Trophoblast cell (in vitro differentiated cells and primary cell): ENCODE measurements at regions not wholly inside any gene's neighbourhood (a gene's known extent, or its start where the extent isn't known, plus 50 kb on each side); places are given as distances from the start of the nearest gene placed in this dataset.

Experiments used
- DNase-seq, 2 donors: peaks; one replicate each; pipeline ENCODE4 v3.0.0-alpha.2; 2016
- H2AFZ ChIP-seq: 2 replicates; pipeline ENCODE4 v1.6.1; 2013; ENCODE audit warnings: low read length, moderate library complexity, mild to moderate bottlenecking; ENCODE audit not compliant: insufficient read depth, poor library complexity
- H2AK5ac ChIP-seq: 2 replicates; pipeline ENCODE4 v1.6.1; 2013; ENCODE audit warnings: mild to moderate bottlenecking, low read length
- H2BK120ac ChIP-seq: 2 replicates; pipeline ENCODE4 v1.6.1; 2013; ENCODE audit warnings: low read length, mild to moderate bottlenecking, moderate library complexity; ENCODE audit not compliant: insufficient read depth, poor library complexity
- H2BK12ac ChIP-seq: 2 replicates; pipeline ENCODE4 v1.6.1; 2013; ENCODE audit warnings: mild to moderate bottlenecking, low read length, moderate library complexity
- H2BK5ac ChIP-seq: 2 replicates; pipeline ENCODE4 v1.6.1; 2013; ENCODE audit warnings: low read length, low read depth, moderate library complexity, mild to moderate bottlenecking; ENCODE audit not compliant: poor library complexity
- H3K14ac ChIP-seq: 2 replicates; pipeline ENCODE4 v1.6.1; 2013; ENCODE audit warnings: mild to moderate bottlenecking, low read length
- H3K18ac ChIP-seq: 2 replicates; pipeline ENCODE4 v1.6.1; 2013; ENCODE audit warnings: mild to moderate bottlenecking, low read length
- H3K23ac ChIP-seq: 2 replicates; pipeline ENCODE4 v1.6.1; 2013; ENCODE audit warnings: low read length
- H3K27ac ChIP-seq: 2 replicates; pipeline ENCODE4 v1.5.1; 2013; ENCODE audit warnings: low read depth, mild to moderate bottlenecking, inconsistent platforms, low read length, moderate library complexity
- H3K27me3 ChIP-seq: 2 replicates; pipeline ENCODE4 v1.6.1; 2013; ENCODE audit warnings: inconsistent platforms, mild to moderate bottlenecking, low read length, moderate library complexity; ENCODE audit not compliant: insufficient read depth
- H3K36me3 ChIP-seq, 2 experiments: 1 replicate in 1 of 2; 2 replicates in 1 of 2; pipeline ENCODE4 v1.6.1; 2013; ENCODE audit warnings: low read length in 2 of 2, mild to moderate bottlenecking in 2 of 2, moderate library complexity in 1 of 2; ENCODE audit not compliant: insufficient read depth in 2 of 2, control insufficient read depth in 1 of 2
- H3K4ac ChIP-seq: 2 replicates; pipeline ENCODE4 v1.6.1; 2013; ENCODE audit warnings: low read depth, mild to moderate bottlenecking, low read length, moderate library complexity
- H3K4me1 ChIP-seq, 2 experiments: 1 replicate in 1 of 2; 2 replicates in 1 of 2; pipeline ENCODE4 v1.6.1; 2013; ENCODE audit warnings: low read length in 2 of 2, mild to moderate bottlenecking in 2 of 2, moderate library complexity in 1 of 2; ENCODE audit not compliant: insufficient read depth in 2 of 2, control insufficient read depth in 1 of 2
- H3K4me2 ChIP-seq: 2 replicates; pipeline ENCODE4 v1.6.1; 2013; ENCODE audit warnings: inconsistent platforms, mild to moderate bottlenecking, low read length, moderate library complexity
- H3K4me3 ChIP-seq: 2 replicates; pipeline ENCODE4 v1.5.1; 2013; ENCODE audit warnings: mild to moderate bottlenecking, low read depth, low read length, inconsistent platforms
- H3K79me1 ChIP-seq: one replicate; pipeline ENCODE4 v1.6.1; 2013; ENCODE audit warnings: low read length
- H3K79me2 ChIP-seq: 2 replicates; pipeline ENCODE4 v1.6.1; 2013; ENCODE audit warnings: low read length, mild to moderate bottlenecking; ENCODE audit not compliant: control insufficient read depth, insufficient read depth, poor library complexity
- H3K9ac ChIP-seq: 2 replicates; pipeline ENCODE4 v1.6.1; 2013; ENCODE audit warnings: mild to moderate bottlenecking, low read length
- H3K9me3 ChIP-seq: 2 replicates; pipeline ENCODE4 v1.6.1; 2013; ENCODE audit warnings: low read depth, mild to moderate bottlenecking, control low read depth, inconsistent platforms, low read length; ENCODE audit not compliant: insufficient read depth
- H4K12ac ChIP-seq: 2 replicates; pipeline ENCODE4 v1.6.1; 2013; ENCODE audit warnings: low read depth, mild to moderate bottlenecking, low read length, moderate library complexity
- H4K8ac ChIP-seq: 2 replicates; pipeline ENCODE4 v1.6.1; 2013; ENCODE audit warnings: low read depth, mild to moderate bottlenecking, low read length, moderate library complexity
- H4K91ac ChIP-seq: one replicate; pipeline ENCODE4 v1.6.1; 2013; ENCODE audit warnings: low read depth, mild to moderate bottlenecking, low read length, moderate library complexity
- WGBS: extraction: QIAGEN DNeasy Blood & Tissue Kit; methylation state at CpG from one replicate; pipeline ENCODE4 v1.1.7; 2013; ENCODE audit warnings: missing lambda C conversion rate; ENCODE audit not compliant: insufficient read length, insufficient coverage; ENCODE audit errors: extremely low coverage; 5-methylcytosine and 5-hydroxymethylcytosine counted together

- no peak overlapping the region for H3K9ac ChIP-seq
- no peak overlapping the region for H3K4me3 ChIP-seq
- no peak overlapping the region for H4K8ac ChIP-seq
- H3K23ac ChIP-seq, result no peak overlapping the region
- H3K4me1 ChIP-seq, result no peaks in the 10 kb centered on the region
- no peak overlapping the region for H4K91ac ChIP-seq
- H3K36me3 ChIP-seq, result no peaks in the 10 kb centered on the region
- H2AK5ac ChIP-seq, result no peak overlapping the region
- DNase-seq, result no peak
- H3K79me1 ChIP-seq, result no peaks in the 10 kb centered on the region
- no peak overlapping the region for H3K18ac ChIP-seq
- no peaks in the 10 kb centered on the region for H3K27me3 ChIP-seq
- no peak overlapping the region for H2AFZ ChIP-seq
- no peak overlapping the region for H2BK120ac ChIP-seq
- H3K79me2 ChIP-seq, result no peaks in the 10 kb centered on the region
- no peak overlapping the region for H3K4ac ChIP-seq
- no peak overlapping the region for H2BK5ac ChIP-seq
- no peaks in the 10 kb centered on the region for H3K9me3 ChIP-seq
- no peak overlapping the region for H2BK12ac ChIP-seq
- H3K4me2 ChIP-seq, result no peak overlapping the region
- no peak overlapping the region for H3K27ac ChIP-seq
- H4K12ac ChIP-seq, result no peak overlapping the region
- no peak overlapping the region for H3K14ac ChIP-seq
- WGBS, result no CpG with 5 or more reads among the region's 2 CpGs
These were observed 532.2 kb downstream of the MID1IP1 start for GRCh38 chrX:39333451-39333850.

GRCh38 chrX:39335513-39336235 is 534.4 kb downstream of the MID1IP1 start:
- no peak overlapping the region for H4K12ac ChIP-seq
- no peak overlapping the region for H3K18ac ChIP-seq
- H3K4me1 ChIP-seq, result no peaks in the 10 kb centered on the region
- no peak overlapping the region for H2BK5ac ChIP-seq
- H3K9ac ChIP-seq, result no peak overlapping the region
- no peak overlapping the region for H4K91ac ChIP-seq
- no peak overlapping the region for H3K4ac ChIP-seq
- H3K27me3 ChIP-seq, result no peaks in the 10 kb centered on the region
- no peaks in the 10 kb centered on the region for H3K79me1 ChIP-seq
- no peak overlapping the region for H3K4me3 ChIP-seq
- H3K23ac ChIP-seq, result no peak overlapping the region
- H2AK5ac ChIP-seq, result no peak overlapping the region
- no peak overlapping the region for H3K27ac ChIP-seq
- no peak overlapping the region for H2BK120ac ChIP-seq
- H2AFZ ChIP-seq, result no peak overlapping the region
- no peaks in the 10 kb centered on the region for H3K9me3 ChIP-seq
- H3K36me3 ChIP-seq, result no peaks in the 10 kb centered on the region
- no peaks in the 10 kb centered on the region for H3K79me2 ChIP-seq
- H3K4me2 ChIP-seq, result no peak overlapping the region
- no peak overlapping the region for H2BK12ac ChIP-seq
- H3K14ac ChIP-seq, result no peak overlapping the region
- no CpG with 5 or more reads among the region's 6 CpGs for WGBS
- no peak for DNase-seq
- no peak overlapping the region for H4K8ac ChIP-seq

GRCh38 chrX:39336671-39337311 is 535.5 kb downstream of the MID1IP1 start:
- Histone ChIP-seq H2BK120ac (no peak overlapping the region), H2BK5ac (no peak overlapping the region), H3K18ac (no peak overlapping the region), H3K79me2 (no peaks in the 10 kb centered on the region), H3K79me1 (no peaks in the 10 kb centered on the region), H4K91ac (no peak overlapping the region), H3K14ac (no peak overlapping the region), H3K9ac (no peak overlapping the region), H3K4me2 (no peak overlapping the region), H3K36me3 (no peaks in the 10 kb centered on the region), H3K4ac (no peak overlapping the region), H4K8ac (no peak overlapping the region), H2AK5ac (no peak overlapping the region), H3K9me3 (no peaks in the 10 kb centered on the region), H4K12ac (no peak overlapping the region), H3K4me3 (no peak overlapping the region), H3K4me1 (no peaks in the 10 kb centered on the region), H3K27me3 (no peaks in the 10 kb centered on the region), H2AFZ (no peak overlapping the region), H3K27ac (no peak overlapping the region), H3K23ac (no peak overlapping the region), H2BK12ac (no peak overlapping the region)
- no peak for DNase-seq
- no CpG with 5 or more reads among the region's 5 CpGs for WGBS

GRCh38 chrX:39337451-39337850 is 536.2 kb downstream of the MID1IP1 start:
- H2BK120ac ChIP-seq, result no peak overlapping the region
- no peaks in the 10 kb centered on the region for H3K79me2 ChIP-seq
- H2BK12ac ChIP-seq, result no peak overlapping the region
- H3K4me3 ChIP-seq, result no peak overlapping the region
- no peak for DNase-seq
- H3K27ac ChIP-seq, result no peak overlapping the region
- no peak overlapping the region for H3K9ac ChIP-seq
- H3K4ac ChIP-seq, result no peak overlapping the region
- no CpG with 5 or more reads among the region's 5 CpGs for WGBS
- H3K4me2 ChIP-seq, result no peak overlapping the region
- no peak overlapping the region for H3K18ac ChIP-seq
- no peaks in the 10 kb centered on the region for H3K9me3 ChIP-seq
- H4K12ac ChIP-seq, result no peak overlapping the region
- no peak overlapping the region for H4K91ac ChIP-seq
- no peaks in the 10 kb centered on the region for H3K36me3 ChIP-seq
- no peak overlapping the region for H2AK5ac ChIP-seq
- H4K8ac ChIP-seq, result no peak overlapping the region
- no peak overlapping the region for H2BK5ac ChIP-seq
- H3K79me1 ChIP-seq, result no peaks in the 10 kb centered on the region
- no peak overlapping the region for H3K23ac ChIP-seq
- H3K14ac ChIP-seq, result no peak overlapping the region
- no peak overlapping the region for H2AFZ ChIP-seq
- no peaks in the 10 kb centered on the region for H3K27me3 ChIP-seq
- H3K4me1 ChIP-seq, result no peaks in the 10 kb centered on the region
